ENCODE measurements at regions not wholly inside any gene's neighbourhood (a gene's known extent, or its start where the extent isn't known, plus 50 kb on each side); places are given as distances from the start of the nearest gene placed in this dataset.

GRCh38 chr5:30121043-30121442 is 1072.4 kb upstream of the CDH6 start:
- DNase-seq, result no peak
- no peaks in the 10 kb centered on the region for H3K27me3 ChIP-seq (ENCODE audit: low read depth)
- TF ChIP-seq, protein P1, sequence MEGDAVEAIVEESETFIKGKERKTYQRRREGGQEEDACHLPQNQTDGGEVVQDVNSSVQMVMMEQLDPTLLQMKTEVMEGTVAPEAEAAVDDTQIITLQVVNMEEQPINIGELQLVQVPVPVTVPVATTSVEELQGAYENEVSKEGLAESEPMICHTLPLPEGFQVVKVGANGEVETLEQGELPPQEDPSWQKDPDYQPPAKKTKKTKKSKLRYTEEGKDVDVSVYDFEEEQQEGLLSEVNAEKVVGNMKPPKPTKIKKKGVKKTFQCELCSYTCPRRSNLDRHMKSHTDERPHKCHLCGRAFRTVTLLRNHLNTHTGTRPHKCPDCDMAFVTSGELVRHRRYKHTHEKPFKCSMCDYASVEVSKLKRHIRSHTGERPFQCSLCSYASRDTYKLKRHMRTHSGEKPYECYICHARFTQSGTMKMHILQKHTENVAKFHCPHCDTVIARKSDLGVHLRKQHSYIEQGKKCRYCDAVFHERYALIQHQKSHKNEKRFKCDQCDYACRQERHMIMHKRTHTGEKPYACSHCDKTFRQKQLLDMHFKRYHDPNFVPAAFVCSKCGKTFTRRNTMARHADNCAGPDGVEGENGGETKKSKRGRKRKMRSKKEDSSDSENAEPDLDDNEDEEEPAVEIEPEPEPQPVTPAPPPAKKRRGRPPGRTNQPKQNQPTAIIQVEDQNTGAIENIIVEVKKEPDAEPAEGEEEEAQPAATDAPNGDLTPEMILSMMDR (IDR thresholded peaks at IDR 0.05; ENCODE audit: borderline replicate concordance), result no peak
- no peaks in the 10 kb centered on the region for H3K36me3 ChIP-seq
- no peak overlapping the region for H3K4me3 ChIP-seq
- H3K9me3 ChIP-seq (replicated peaks), result peaks cover 6% of the 10 kb centered on the region
- intact Hi-C loops (cut with micrococcal nuclease), result no loop called here
- no peaks in the 10 kb centered on the region for H3K4me1 ChIP-seq
- no peak overlapping the region for H3K27ac ChIP-seq (replicated peaks)

GRCh38 chr5:30117135-30117534 is 1076.4 kb upstream of the CDH6 start:
- no peak for DNase-seq
- intact Hi-C loops (cut with micrococcal nuclease), result no loop called here
- Histone ChIP-seq H3K27me3 (ENCODE audit: low read depth) (no peaks in the 10 kb centered on the region), H3K9me3 (replicated peaks) (no peaks in the 10 kb centered on the region), H3K4me1 (no peaks in the 10 kb centered on the region), H3K36me3 (no peaks in the 10 kb centered on the region), H3K27ac (replicated peaks) (no peak overlapping the region), H3K4me3 (no peak overlapping the region)
- TF ChIP-seq, protein P1 (IDR thresholded peaks at IDR 0.05; ENCODE audit: borderline replicate concordance), result no peak

GRCh38 chr5:30113542-30113941 is 1079.9 kb upstream of the CDH6 start:
- Histone ChIP-seq H3K36me3 (no peaks in the 10 kb centered on the region), H3K27ac (replicated peaks) (no peak overlapping the region), H3K27me3 (ENCODE audit: low read depth) (no peaks in the 10 kb centered on the region), H3K9me3 (replicated peaks) (no peaks in the 10 kb centered on the region), H3K4me1 (no peaks in the 10 kb centered on the region), H3K4me3 (no peak overlapping the region)
- intact Hi-C loops (cut with micrococcal nuclease), result no loop called here
- no peak for DNase-seq
- TF ChIP-seq, protein P1 (IDR thresholded peaks at IDR 0.05; ENCODE audit: borderline replicate concordance), result no peak

DNA sequence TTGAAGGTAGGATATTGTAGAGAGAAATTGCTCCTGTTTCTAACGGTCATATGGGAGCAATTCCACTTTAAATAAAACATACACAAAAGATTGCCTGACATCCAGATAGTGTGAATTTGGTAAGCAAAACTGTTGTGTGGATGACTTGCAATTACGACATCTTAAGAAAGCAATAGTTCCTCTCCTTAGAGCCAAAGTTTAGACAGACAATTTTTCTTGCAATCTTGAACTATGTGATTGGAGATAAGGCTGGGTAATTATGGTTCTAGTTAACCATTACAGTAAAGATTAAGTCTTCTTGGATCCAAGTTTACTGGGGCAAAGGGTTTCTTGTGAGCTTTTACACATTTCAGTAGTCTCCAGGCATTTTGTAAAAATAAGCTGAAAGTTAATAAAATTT is 1080.6 kb upstream of the CDH6 start:
- Histone ChIP-seq H3K27ac (replicated peaks) (no peak overlapping the region), H3K27me3 (ENCODE audit: low read depth) (no peaks in the 10 kb centered on the region), H3K36me3 (no peaks in the 10 kb centered on the region), H3K4me1 (no peaks in the 10 kb centered on the region), H3K9me3 (replicated peaks) (no peaks in the 10 kb centered on the region), H3K4me3 (no peak overlapping the region)
- TF ChIP-seq, protein P1 (IDR thresholded peaks at IDR 0.05; ENCODE audit: borderline replicate concordance), result no peak
- no peak for DNase-seq
- intact Hi-C loops (cut with micrococcal nuclease), result no loop called here

DNA sequence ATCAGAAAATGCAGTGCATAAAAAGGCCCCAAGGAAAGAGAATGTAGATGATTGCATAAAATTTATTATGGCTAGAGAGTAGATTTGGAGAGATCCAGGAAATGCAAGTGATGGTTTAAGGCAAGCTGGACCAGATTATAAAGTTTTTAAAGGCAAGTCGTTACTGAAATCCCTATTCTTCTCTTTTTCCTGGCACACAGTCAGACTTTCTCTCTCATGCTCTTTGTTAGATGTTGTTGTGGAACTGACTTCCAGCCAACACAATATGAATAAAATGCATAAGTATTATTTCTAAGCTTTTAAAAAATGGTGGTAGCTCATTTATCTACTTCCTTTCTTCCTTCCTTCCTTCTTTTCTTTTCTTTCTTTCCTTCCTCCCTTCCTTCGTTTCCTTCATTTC is 1085.4 kb upstream of the CDH6 start:
- no peak overlapping the region for H3K27ac ChIP-seq (replicated peaks)
- intact Hi-C loops (cut with micrococcal nuclease), result no loop called here
- no peak for DNase-seq
- TF ChIP-seq, protein P1 (IDR thresholded peaks at IDR 0.05; ENCODE audit: borderline replicate concordance), result no peak
- H3K4me1 ChIP-seq, result no peaks in the 10 kb centered on the region
- H3K4me3 ChIP-seq, result no peak overlapping the region
- H3K36me3 ChIP-seq, result no peaks in the 10 kb centered on the region
- H3K9me3 ChIP-seq (replicated peaks), result peaks cover 3% of the 10 kb centered on the region
- no peaks in the 10 kb centered on the region for H3K27me3 ChIP-seq (ENCODE audit: low read depth)

DNA sequence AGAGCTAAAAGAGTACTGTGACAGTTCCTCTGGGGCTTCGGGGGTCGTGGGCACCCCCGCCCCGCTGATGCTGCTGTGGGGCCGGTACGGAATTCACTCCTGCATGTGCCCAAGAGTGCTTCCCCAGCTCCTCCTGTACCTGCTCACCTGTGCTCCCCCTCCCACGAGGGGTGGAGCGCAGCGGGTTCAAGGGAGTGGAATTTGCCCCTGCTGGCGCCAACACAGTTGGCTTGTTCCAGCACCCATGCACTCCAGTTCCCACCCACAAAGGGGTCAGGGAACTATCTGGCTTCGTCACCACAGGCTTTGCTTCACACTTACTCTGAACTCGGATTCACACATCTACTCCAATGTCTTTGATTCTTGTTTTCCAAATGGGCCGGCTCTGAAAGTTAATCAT is 1086.9 kb upstream of the CDH6 start:
- Histone ChIP-seq H3K4me1 (no peaks in the 10 kb centered on the region), H3K27me3 (ENCODE audit: low read depth) (no peaks in the 10 kb centered on the region), H3K36me3 (no peaks in the 10 kb centered on the region), H3K9me3 (replicated peaks) (peaks cover 3% of the 10 kb centered on the region), H3K27ac (replicated peaks) (no peak overlapping the region), H3K4me3 (no peak overlapping the region)
- TF ChIP-seq, protein P1 (IDR thresholded peaks at IDR 0.05; ENCODE audit: borderline replicate concordance), result no peak
- intact Hi-C loops (cut with micrococcal nuclease), result no loop called here
- no peak for DNase-seq

All from left ventricle myocardium inferior (tissue), 1 donor.